SIG-M5 treated with dmso at 0.1 percent for 504 hours (cell line): ENCODE measurements at regions not wholly inside any gene's neighbourhood (a gene's known extent, or its start where the extent isn't known, plus 50 kb on each side); places are given as distances from the start of the nearest gene placed in this dataset.
A peak's percentile ranks its signal among the peaks of the same experiment; 100 is the strongest.

ENCODE experiments used
- DNase-seq: peaks from one replicate; lab custom pipeline; 2025; ENCODE audit not compliant: unreplicated experiment; lab: John Stamatoyannopoulos, UW

- no peak for DNase-seq
These were observed 309.1 kb downstream of the TOX3 start for GRCh38 chr16:52237823-52238222.

GRCh38 chr16:52235186-52235585 lies 311.8 kb downstream of the TOX3 start:
- DNase-seq = no peak

- DNase-seq = no peak
These were observed 312.3 kb downstream of the TOX3 start for GRCh38 chr16:52234626-52235025.

DNA sequence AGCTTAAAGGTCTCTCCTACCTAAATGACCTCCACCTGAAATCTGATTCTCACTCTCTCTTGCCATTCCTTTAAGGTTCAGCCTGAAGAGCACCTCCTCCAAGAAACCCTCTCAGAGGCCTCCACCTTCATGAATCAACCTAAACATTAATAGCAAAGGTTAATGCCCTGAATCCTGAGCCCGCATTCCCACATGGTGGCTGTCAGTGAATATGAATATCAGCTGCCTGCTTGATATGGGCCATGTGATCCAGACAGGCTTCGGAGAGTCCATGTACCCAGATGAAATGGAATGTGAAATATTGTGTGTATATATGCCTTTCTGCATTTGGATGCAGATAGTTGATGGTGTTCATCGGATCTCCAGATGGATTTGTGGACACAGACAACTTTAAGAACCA lies 317.5 kb downstream of the TOX3 start:
- no peak for DNase-seq

- DNase-seq = no peak
These were observed 319.1 kb downstream of the TOX3 start for GRCh38 chr16:52227851-52228250.

DNA sequence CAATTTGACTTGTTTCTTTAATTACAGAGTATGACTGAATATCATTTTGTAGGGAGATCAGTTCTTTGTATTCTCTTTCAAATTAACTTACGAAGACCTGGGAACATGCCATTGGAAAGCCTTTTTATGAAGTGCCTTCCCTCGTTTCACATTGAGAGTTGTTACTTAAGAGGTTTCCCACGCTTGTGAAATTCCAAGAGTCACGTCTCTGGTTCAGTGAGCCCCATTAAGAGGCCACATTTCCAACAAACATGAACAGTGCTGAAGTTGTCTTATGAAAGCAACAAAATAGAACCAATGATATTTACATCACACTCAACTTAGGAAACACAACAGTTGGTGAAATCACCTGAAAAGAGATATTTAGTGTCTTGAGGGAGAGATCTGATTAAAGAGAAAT lies 334.1 kb downstream of the TOX3 start:
- DNase-seq = no peak

DNA sequence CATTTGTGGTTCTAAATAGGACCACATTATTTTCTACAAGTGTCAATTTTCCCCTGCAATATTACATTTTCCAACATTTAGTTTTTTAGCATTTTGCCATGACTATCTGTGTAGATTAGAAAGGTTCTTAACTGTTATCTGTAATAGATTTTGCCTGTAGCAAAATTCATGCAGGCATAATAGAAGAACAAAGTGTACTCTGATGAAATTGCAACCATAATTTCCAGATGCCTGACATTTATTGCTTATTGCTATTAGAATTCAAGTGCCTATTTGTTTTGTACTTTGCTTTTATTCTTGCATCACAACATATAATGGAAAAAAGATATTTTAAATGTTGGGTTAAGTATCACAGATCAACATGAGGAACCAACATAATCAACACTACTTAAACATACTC lies 337.7 kb downstream of the TOX3 start:
- no peak for DNase-seq

DNA sequence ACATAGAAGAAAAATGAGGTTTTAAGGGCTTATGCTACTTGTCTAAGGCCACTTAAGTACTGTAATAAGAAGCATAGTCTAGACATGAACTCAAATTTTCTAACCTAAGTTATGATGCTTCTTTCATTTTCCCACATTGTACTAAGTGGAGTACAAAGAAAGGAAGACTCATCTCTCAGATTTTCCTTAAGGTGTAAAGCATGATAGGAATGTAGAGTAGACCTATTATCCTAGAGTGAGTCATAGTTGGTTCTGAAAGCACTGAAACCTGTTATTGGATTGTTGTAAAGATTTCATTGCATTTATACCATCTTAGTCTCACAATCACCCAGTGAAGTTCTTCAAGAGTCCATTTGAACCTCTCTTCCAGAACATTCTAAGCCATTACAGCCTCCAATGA lies 343.8 kb downstream of the TOX3 start:
- no peak for DNase-seq

- DNase-seq = no peak
These were observed 353.5 kb downstream of the TOX3 start for GRCh38 chr16:52193441-52193840.

DNA sequence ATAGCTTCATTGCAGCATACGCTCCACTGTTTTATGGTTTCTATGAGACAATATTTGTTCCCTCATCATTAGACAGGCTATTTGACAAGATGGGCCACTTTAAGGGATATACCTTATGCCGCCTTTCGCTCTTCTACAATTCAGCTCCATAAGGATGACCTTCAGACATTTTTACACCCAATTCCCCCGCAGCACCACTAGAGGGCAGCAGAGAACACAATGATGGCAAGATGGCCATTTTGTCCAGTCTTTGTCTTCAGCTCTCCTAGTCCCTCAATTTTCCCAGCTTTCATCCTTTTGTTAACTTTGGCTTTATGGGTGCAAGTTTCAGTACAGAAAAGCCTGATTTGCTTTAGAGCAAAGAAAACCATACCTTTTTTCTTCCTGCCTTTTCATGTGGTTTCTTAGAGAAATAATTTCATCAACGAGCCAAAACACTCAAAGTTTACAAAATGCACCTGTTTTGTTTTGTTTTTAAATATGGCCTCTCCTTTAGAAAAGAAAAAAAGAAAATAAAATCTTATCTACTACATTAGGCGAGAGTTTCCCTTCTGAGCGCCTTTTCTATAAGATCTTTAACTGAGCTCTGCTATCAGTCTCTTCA lies 355.3 kb downstream of the TOX3 start:
- peak; percentile 24 for DNase-seq

GRCh38 chr16:52184336-52184735 lies 362.6 kb downstream of the TOX3 start:
- DNase-seq = no peak

DNA sequence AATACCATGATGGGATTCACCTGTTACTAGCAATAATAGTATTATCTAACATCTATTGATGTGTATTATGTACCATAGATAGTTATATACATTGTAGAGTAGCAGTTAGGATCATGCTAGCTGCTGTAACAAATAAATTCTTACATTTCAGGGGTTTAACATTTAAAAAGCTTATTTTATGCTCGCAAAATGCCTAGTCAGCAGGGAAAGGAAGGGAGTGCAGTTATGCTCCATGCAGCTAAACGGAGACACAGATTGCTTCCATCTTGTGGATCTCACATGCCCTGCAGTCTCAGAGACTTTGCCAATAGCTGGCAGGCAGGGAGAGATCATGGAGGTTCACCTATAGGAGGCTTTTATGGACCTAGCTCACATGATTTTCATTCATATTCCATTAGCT lies 364.1 kb downstream of the TOX3 start:
- DNase-seq = no peak

- no peak for DNase-seq
These were observed 372.8 kb downstream of the TOX3 start for GRCh38 chr16:52174168-52174567.

GRCh38 chr16:52171481-52171880 lies 375.5 kb downstream of the TOX3 start:
- DNase-seq = no peak

DNA sequence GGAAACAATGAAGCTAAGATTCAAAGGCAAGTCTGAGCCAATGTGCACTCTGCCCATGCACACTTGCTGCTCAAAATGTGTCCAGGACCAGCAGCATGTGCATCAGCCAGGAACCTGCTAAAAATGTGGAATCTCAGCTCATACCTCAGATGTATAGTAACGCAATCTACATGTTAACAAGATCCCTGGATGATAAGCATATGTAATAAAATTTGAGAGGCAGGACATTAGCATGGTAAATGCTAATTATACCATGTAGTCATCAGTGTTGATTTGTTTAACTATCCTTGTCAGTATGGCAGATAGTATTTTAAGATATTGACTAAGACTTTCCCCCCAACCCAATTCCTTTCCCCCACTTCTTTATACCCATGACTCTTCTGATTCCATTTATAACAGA lies 379.6 kb downstream of the TOX3 start:
- no peak for DNase-seq

DNA sequence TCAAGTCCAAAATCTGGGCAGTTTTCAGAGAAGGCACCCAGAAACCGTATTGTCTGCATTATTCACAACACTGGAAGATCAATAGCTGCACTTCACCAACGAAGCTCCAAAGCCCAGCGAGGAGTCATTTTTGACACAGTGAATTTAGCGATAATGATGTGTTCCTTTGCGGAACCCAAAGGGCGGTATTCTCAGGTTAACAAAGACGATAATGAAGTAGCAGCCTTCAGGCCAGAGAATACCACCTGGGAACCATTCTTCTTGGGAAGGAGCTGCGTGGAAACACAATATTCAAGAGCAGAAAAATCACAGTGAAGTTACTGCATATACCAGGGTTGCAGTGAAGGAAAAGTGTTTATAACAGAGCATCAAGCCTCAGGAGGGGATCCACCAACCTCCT lies 381.0 kb downstream of the TOX3 start:
- DNase-seq = no peak

DNA sequence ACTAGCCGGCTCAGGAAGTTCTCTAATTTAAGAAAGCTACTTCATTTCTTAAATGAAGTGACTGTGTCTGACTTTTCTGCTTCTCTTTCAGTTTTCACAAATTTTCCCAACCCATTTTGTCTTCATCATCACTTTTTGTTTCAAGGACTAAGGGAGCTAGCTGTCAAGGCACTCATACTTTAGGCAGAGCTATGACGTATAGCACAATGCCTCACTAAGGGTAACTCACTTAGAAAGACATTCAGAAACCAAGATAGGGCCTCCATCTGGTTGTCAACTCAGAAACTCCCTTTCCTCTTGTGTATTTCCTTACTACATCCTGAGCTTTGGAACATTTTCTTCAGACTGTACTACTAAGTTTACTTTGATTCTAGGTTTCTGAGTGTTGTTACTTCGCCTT lies 397.9 kb downstream of the TOX3 start:
- DNase-seq = no peak

DNA sequence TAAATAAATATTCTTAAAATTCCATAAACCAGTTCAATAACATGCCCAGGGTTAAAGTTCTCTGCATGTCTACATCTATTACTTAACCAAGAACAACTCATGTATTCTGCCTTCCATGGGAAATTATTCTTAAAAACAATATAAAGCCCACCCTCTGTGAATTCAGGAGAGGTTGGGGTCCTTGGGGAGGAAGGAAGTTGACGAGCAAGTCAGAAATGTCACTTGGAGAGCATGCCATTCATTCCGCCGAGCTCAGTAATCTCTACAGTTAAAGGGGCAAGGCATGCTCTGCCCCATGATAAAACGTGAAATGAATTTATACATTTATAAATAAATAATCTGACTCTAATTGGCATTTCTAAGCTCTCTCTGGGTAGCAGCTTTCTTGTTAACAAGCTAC lies 405.1 kb downstream of the TOX3 start:
- DNase-seq = no peak

DNA sequence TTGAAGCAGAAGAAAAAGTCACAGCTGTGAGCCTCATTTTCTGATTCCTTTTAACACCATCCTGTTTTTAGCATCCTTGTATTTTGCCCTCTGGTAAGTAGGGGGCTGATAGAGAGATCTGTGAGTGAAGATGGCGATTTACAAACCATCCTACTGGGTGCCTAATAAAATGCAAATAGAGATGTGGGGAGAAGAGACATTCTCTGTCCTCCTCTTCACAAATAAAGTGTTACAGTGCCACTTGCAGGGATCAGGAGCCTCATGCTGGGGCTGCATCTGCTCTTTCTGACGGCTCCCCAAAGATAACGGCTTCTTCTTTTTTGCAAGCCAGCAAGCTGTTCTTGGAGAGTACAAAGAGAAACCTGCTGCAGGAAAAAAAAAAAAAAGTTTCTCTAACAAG lies 418.6 kb downstream of the TOX3 start:
- no peak for DNase-seq

GRCh38 chr16:52123842-52124241 lies 423.1 kb downstream of the TOX3 start:
- no peak for DNase-seq

GRCh38 chr16:52123061-52123839 lies 423.7 kb downstream of the TOX3 start:
- no peak for DNase-seq

GRCh38 chr16:52117171-52117570 lies 429.8 kb downstream of the TOX3 start:
- no peak for DNase-seq

DNA sequence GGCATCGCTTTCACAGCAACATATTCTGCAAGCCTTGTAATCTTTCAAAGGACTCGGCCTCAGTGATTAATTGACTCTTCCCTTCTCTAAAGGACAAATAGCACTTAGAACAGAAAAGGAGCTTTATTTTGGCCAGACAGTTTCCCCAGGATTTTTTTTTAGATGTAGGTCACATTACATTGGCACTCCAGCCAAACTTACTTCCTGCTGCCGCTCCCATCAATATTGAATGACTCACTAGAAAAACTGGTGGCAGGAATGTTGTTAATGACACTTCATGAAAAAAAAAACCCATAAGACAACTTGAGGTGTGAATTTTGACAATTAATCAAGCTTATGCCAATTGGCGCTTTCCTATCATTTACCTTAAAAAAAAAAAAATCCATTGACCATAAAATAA lies 432.6 kb downstream of the TOX3 start:
- no peak for DNase-seq
